Cardiac fibroblast (primary cell): ENCODE measurements at regions not wholly inside any gene's neighbourhood (a gene's known extent, or its start where the extent isn't known, plus 50 kb on each side); places are given as distances from the start of the nearest gene placed in this dataset.

ENCODE experiments used
- DNase-seq, 2 donors: peaks; one replicate each; pipeline versions ENCODE4 v3.0.0 to v3.0.0-alpha.2; 2010; ENCODE audit warnings: low read depth in 2 of 2
- H3K4me3 ChIP-seq, 2 donors: replicated peaks in 1 of 2; 1 replicate in 1 of 2; 2 replicates in 1 of 2; pipeline ENCODE4 v1.5.1; 2011; ENCODE audit warnings: low read depth in 2 of 2, low read length in 2 of 2, mild to moderate bottlenecking in 2 of 2, moderate library complexity in 1 of 2
- CTCF ChIP-seq: IDR thresholded peaks from one replicate; pipeline ENCODE4 v1.5.1; 2011; ENCODE audit warnings: low read depth, mild to moderate bottlenecking, low read length, inconsistent platforms

GRCh38 chr6:140051521-140052512 lies 677.4 kb upstream of the CITED2 start:
- H3K4me3 ChIP-seq: no peak overlapping the region
- TF ChIP-seq CTCF: no peak
- peak; percentile 95 to 99 for DNase-seq

GRCh38 chr6:140050101-140050995 lies 675.9 kb upstream of the CITED2 start:
- H3K4me3 ChIP-seq: no peak overlapping the region
- DNase-seq: peak; percentile 82 to 92
- no peak for TF ChIP-seq CTCF

GRCh38 chr6:140049251-140049650 lies 674.8 kb upstream of the CITED2 start:
- no peak for TF ChIP-seq CTCF
- H3K4me3 ChIP-seq: no peak overlapping the region
- DNase-seq: no peak

- DNase-seq: no peak
- TF ChIP-seq CTCF: no peak
- no peak overlapping the region for H3K4me3 ChIP-seq
Observed at GRCh38 chr6:140048202-140048790, 673.8 kb upstream of the CITED2 start.

GRCh38 chr6:140047321-140047720 lies 672.9 kb upstream of the CITED2 start:
- TF ChIP-seq CTCF: no peak

GRCh38 chr6:140046016-140046632 lies 671.7 kb upstream of the CITED2 start:
- TF ChIP-seq CTCF: no peak
- DNase-seq: no peak
- no peak overlapping the region for H3K4me3 ChIP-seq

More at GRCh38 chr6:140047321-140047720, 672.9 kb upstream of the CITED2 start:
- no peak for DNase-seq
- H3K4me3 ChIP-seq: no peak overlapping the region
